HG02884 (cell line): ENCODE measurements at regions not wholly inside any gene's neighbourhood (a gene's known extent, or its start where the extent isn't known, plus 50 kb on each side); places are given as distances from the start of the nearest gene placed in this dataset.
"Not testable (repeated sequence)": the region's sequence is repeated elsewhere in the genome, so short reads cannot be mapped to it uniquely, and the experiment has no call there.

Experiments used
- ATAC-seq: cut with Tn5 transposase; IDR thresholded peaks from one replicate; pipeline ENCODE4 v1.9.1; 2021; ENCODE audit warnings: mild to moderate bottlenecking, moderate library complexity; ENCODE audit not compliant: unreplicated experiment

GRCh38 chr4:126546197-126546596 is 1086.6 kb upstream of the INTU start:
- ATAC-seq: not testable (repeated sequence)

- no peak for ATAC-seq
Measured at GRCh38 chr4:126547352-126547751, 1085.4 kb upstream of the INTU start.

GRCh38 chr4:126548890-126549289 is 1083.9 kb upstream of the INTU start:
- no peak for ATAC-seq

GRCh38 chr4:126552321-126552720 is 1080.4 kb upstream of the INTU start:
- ATAC-seq: no peak

GRCh38 chr4:126553248-126553647 is 1079.5 kb upstream of the INTU start:
- no peak for ATAC-seq

- no peak for ATAC-seq
Measured at GRCh38 chr4:126558596-126558995, 1074.2 kb upstream of the INTU start.

GRCh38 chr4:126559961-126560360 is 1072.8 kb upstream of the INTU start:
- no peak for ATAC-seq

GRCh38 chr4:126560794-126561193 is 1072.0 kb upstream of the INTU start:
- ATAC-seq: no peak

GRCh38 chr4:126563389-126563788 is 1069.4 kb upstream of the INTU start:
- ATAC-seq: no peak

- ATAC-seq: no peak
Measured at GRCh38 chr4:126564283-126564854, 1068.4 kb upstream of the INTU start.

GRCh38 chr4:126568652-126569570 is 1063.8 kb upstream of the INTU start:
- no peak for ATAC-seq

- no peak for ATAC-seq
Measured at GRCh38 chr4:126572264-126572663, 1060.5 kb upstream of the INTU start.

- no peak for ATAC-seq
Measured at GRCh38 chr4:126582737-126583136, 1050.0 kb upstream of the INTU start.

GRCh38 chr4:126583509-126583908 is 1049.2 kb upstream of the INTU start:
- ATAC-seq: no peak

GRCh38 chr4:126591583-126591982 is 1041.2 kb upstream of the INTU start:
- ATAC-seq: no peak

- no peak for ATAC-seq
Measured at GRCh38 chr4:126592088-126592487, 1040.7 kb upstream of the INTU start.

- ATAC-seq: no peak
Measured at GRCh38 chr4:126593626-126594025, 1039.1 kb upstream of the INTU start.

GRCh38 chr4:126595643-126596042 is 1037.1 kb upstream of the INTU start:
- ATAC-seq: no peak

- no peak for ATAC-seq
Measured at GRCh38 chr4:126599746-126600145, 1033.0 kb upstream of the INTU start.

GRCh38 chr4:126603210-126603609 is 1029.5 kb upstream of the INTU start:
- no peak for ATAC-seq

GRCh38 chr4:126603825-126604224 is 1028.9 kb upstream of the INTU start:
- ATAC-seq: no peak

- no peak for ATAC-seq
Measured at GRCh38 chr4:126604268-126604867, 1028.4 kb upstream of the INTU start.
